ENCODE measurements at regions not wholly inside any gene's neighbourhood (a gene's known extent, or its start where the extent isn't known, plus 50 kb on each side); places are given as distances from the start of the nearest gene placed in this dataset.
"Not testable (repeated sequence)": the region's sequence is repeated elsewhere in the genome, so short reads cannot be mapped to it uniquely, and the experiment has no call there.

GRCh38 chr10:8128511-8128910, 74.0 kb downstream of the GATA3 start:
- no peak for DNase-seq

GRCh38 chr10:8129438-8129837, 75.0 kb downstream of the GATA3 start:
- no peak for DNase-seq

GRCh38 chr10:8130973-8131911, 76.8 kb downstream of the GATA3 start:
- DNase-seq, result peak in 1 of 5 donors; percentile 89

GRCh38 chr10:8133146-8133545, 78.7 kb downstream of the GATA3 start:
- peak in 1 of 5 donors; percentile 86 for DNase-seq

GRCh38 chr10:8136736-8137135, 82.2 kb downstream of the GATA3 start:
- DNase-seq, result peak in 1 of 5 donors; percentile 68

GRCh38 chr10:8137272-8137681, 82.8 kb downstream of the GATA3 start:
- peak in 2 of 5 donors; percentile 14 to 95 for DNase-seq

- DNase-seq, result peak in 2 of 5 donors; percentile 2 to 76
Observed at GRCh38 chr10:8137726-8138125, 83.2 kb downstream of the GATA3 start.

GRCh38 chr10:8138471-8138870, 84.0 kb downstream of the GATA3 start:
- no peak for DNase-seq

- no peak for DNase-seq
Observed at GRCh38 chr10:8144496-8144895, 90.0 kb downstream of the GATA3 start.

GRCh38 chr10:8146650-8147049, 92.2 kb downstream of the GATA3 start:
- no peak for DNase-seq

- DNase-seq, result no peak
Observed at GRCh38 chr10:8149991-8150390, 95.5 kb downstream of the GATA3 start.

GRCh38 chr10:8150401-8150905, 96.0 kb downstream of the GATA3 start:
- no peak for DNase-seq

GRCh38 chr10:8151086-8151485, 96.6 kb downstream of the GATA3 start:
- DNase-seq, result no peak

GRCh38 chr10:8156918-8157317, 102.4 kb downstream of the GATA3 start:
- DNase-seq, result no peak

GRCh38 chr10:8158193-8159071, 103.9 kb downstream of the GATA3 start:
- no peak for DNase-seq

- DNase-seq, result no peak
Observed at GRCh38 chr10:8159341-8160165, 105.1 kb downstream of the GATA3 start.

- no peak for DNase-seq
Observed at GRCh38 chr10:8163824-8164223, 109.3 kb downstream of the GATA3 start.

- DNase-seq, result not testable (repeated sequence)
Observed at GRCh38 chr10:8164640-8165039, 110.2 kb downstream of the GATA3 start.

GRCh38 chr10:8168836-8169235, 114.3 kb downstream of the GATA3 start:
- no peak for DNase-seq

GRCh38 chr10:8171008-8171407, 116.5 kb downstream of the GATA3 start:
- DNase-seq, result no peak

GRCh38 chr10:8172604-8173003, 118.1 kb downstream of the GATA3 start:
- DNase-seq, result no peak

- DNase-seq, result no peak
Observed at GRCh38 chr10:8173243-8173865, 118.9 kb downstream of the GATA3 start.

All from T-helper 1 cell (primary cell).